ENCODE measurements at regions not wholly inside any gene's neighbourhood (a gene's known extent, or its start where the extent isn't known, plus 50 kb on each side); places are given as distances from the start of the nearest gene placed in this dataset.

DNA sequence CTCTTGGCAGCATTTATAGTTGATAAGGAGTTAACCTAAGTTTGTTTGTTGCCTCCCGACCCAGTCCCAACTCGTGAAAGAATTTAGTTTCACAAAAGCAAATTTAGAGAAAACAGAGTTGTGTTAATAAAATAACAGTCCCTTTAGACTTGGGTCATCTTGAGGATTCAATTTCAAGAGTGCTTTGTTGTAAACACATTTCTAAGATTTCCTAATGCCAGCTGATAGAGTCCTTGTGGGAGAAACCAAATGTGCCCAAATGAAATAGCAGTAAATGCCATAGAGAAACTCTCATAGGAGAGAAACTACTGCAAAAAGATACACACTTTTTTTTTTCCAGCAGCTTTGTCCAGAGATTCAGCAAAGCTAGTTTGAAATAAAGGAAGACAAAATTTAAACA, 211.3 kb upstream of the BMPER start:
- H3K36me3 ChIP-seq, result no peaks in the 10 kb centered on the region
- TF ChIP-seq CTCF (IDR thresholded peaks at IDR 0.05), result no peak
- ATAC-seq (no peak), DNase-seq (no peak)
- no peaks in the 10 kb centered on the region for H3K9me3 ChIP-seq
- no peaks in the 10 kb centered on the region for H3K4me1 ChIP-seq
- no peak overlapping the region for H3K4me3 ChIP-seq
- intact Hi-C loops (cut with DNase I), result no loop called here
- no peak overlapping the region for H3K27ac ChIP-seq
- no peaks in the 10 kb centered on the region for H3K27me3 ChIP-seq (ENCODE audit: low read depth)

DNA sequence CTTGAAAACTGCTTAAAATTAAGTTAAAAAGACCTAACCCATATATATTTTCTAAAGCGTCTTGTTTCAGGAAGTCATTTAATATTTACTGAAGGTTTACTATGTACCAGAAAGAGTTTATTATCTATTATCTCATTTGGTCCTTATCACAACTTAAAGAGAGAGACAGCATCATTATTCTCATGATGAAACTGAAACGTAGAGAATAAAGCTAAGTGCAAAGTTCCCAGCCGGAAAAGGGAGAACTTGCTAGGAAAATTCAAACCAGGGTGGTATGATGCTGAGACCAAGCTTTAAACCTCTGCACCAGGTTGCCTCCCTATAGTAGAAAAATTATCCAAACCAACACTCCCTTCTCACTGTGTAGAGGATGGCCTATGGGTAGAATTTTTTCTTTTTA, 207.7 kb upstream of the BMPER start:
- Histone ChIP-seq H3K4me3 (no peak overlapping the region), H3K4me1 (no peaks in the 10 kb centered on the region), H3K27me3 (ENCODE audit: low read depth) (no peaks in the 10 kb centered on the region), H3K9me3 (peaks cover 10% of the 10 kb centered on the region), H3K27ac (no peak overlapping the region), H3K36me3 (no peaks in the 10 kb centered on the region)
- ATAC-seq (no peak), DNase-seq (no peak)
- intact Hi-C loops (cut with DNase I), result no loop called here
- TF ChIP-seq CTCF (IDR thresholded peaks at IDR 0.05), result no peak

DNA sequence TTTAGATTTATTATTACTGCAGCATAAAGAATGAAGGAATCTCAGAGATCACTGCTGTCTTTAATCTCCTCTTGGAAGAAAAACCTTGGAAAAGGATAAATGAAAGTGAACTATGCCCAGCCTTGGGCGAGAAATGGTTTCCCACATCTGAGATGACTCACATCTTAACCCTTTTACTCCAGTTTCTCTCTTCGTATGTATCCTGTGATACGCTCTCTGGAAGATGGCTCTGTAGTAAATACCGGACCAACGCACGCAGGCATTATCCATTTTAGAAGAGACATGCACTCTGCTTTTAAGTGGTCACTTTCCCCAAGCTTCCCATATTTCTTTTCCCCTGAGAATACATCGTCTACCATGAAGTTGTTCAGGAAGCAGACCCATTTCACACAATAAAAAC, 207.3 kb upstream of the BMPER start:
- DNase-seq, result no peak
- no peak overlapping the region for H3K27ac ChIP-seq
- H3K4me1 ChIP-seq, result no peaks in the 10 kb centered on the region
- intact Hi-C loops (cut with DNase I), result no loop called here
- TF ChIP-seq CTCF (IDR thresholded peaks at IDR 0.05), result no peak
- peaks cover 10% of the 10 kb centered on the region for H3K9me3 ChIP-seq
- no peak overlapping the region for H3K4me3 ChIP-seq
- no peaks in the 10 kb centered on the region for H3K27me3 ChIP-seq (ENCODE audit: low read depth)
- H3K36me3 ChIP-seq, result no peaks in the 10 kb centered on the region
- no peak for ATAC-seq

- no peaks in the 10 kb centered on the region for H3K4me1 ChIP-seq
- intact Hi-C loops (cut with DNase I), result no loop called here
- H3K36me3 ChIP-seq, result no peaks in the 10 kb centered on the region
- H3K9me3 ChIP-seq, result peaks cover 10% of the 10 kb centered on the region
- TF ChIP-seq CTCF (IDR thresholded peaks at IDR 0.05), result no peak
- no peaks in the 10 kb centered on the region for H3K27me3 ChIP-seq (ENCODE audit: low read depth)
- no peak for DNase-seq
- H3K27ac ChIP-seq, result no peak overlapping the region
- ATAC-seq, result no peak
- no peak overlapping the region for H3K4me3 ChIP-seq
These were observed 206.6 kb upstream of the BMPER start for GRCh38 chr7:33698692-33699128.

DNA sequence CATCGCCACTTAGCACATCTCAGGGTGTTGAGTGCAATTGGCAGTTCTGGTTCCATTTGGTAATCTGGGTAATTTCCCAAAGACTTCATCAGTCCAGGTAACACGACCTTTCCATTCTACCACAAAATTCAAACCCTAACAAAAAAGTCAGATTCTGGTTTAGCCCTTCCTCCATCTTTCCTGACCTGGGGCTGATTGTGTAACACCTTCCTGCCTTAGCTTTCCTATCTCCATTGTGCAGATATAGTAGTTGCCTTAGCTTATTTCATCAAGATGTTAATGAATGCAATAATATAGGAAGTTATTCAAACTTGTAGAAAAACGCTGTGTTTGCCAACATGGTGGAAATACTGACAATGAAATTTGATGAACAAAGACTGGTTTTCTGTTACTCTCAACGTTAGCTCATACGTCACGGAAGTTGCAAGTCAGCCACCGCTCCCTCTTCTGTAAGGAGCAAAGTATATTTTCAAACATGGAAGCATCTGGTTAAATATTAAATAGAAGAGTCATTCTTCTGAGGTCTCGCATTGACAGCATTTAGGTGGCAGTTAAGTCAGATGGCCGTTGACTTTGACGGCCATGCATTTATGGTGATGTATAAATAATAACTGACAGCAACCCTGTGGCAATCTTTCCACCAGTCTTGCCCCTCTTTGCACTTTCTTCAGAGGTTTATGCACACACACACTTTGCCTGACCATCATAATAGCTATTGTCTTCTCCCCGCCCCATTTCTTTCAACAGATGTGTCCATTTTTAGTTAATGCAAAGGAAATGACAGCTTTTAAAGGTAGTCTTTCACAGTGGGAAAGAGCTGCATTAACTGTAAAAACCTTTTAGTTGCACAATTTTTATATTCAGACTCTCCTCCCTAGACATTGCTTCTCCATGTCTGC, 205.1 kb upstream of the BMPER start:
- TF ChIP-seq CTCF (IDR thresholded peaks at IDR 0.05), result no peak
- no peak for ATAC-seq
- intact Hi-C loops (cut with DNase I), result no loop called here

More for the DNA sequence above, 205.1 kb upstream of the BMPER start:
- peaks cover 10% of the 10 kb centered on the region for H3K9me3 ChIP-seq
- H3K4me3 ChIP-seq, result no peak overlapping the region
- no peaks in the 10 kb centered on the region for H3K27me3 ChIP-seq (ENCODE audit: low read depth)
- no peaks in the 10 kb centered on the region for H3K36me3 ChIP-seq
- no peak overlapping the region for H3K27ac ChIP-seq
- no peaks in the 10 kb centered on the region for H3K4me1 ChIP-seq
- no peak for DNase-seq
